ENCODE measurements at regions not wholly inside any gene's neighbourhood (a gene's known extent, or its start where the extent isn't known, plus 50 kb on each side); places are given as distances from the start of the nearest gene placed in this dataset.
A peak's percentile ranks its signal among the peaks of the same experiment; 100 is the strongest.
"Not testable (repeated sequence)": the region's sequence is repeated elsewhere in the genome, so short reads cannot be mapped to it uniquely, and the experiment has no call there.

- H3K4me3 ChIP-seq; H3K27ac ChIP-seq (replicated peaks in 1 of 4); intact Hi-C loops (cut with DNase I); H3K9me3 ChIP-seq; DNase-seq (ENCODE audit: extremely low spot score); H3K4me1 ChIP-seq; H3K36me3 ChIP-seq; H3K27me3 ChIP-seq: not testable (repeated sequence)
- no CpG with 5 or more reads among the region's 5 CpGs for WGBS
Observed at GRCh38 chrX:3824008-3824407, 110.6 kb upstream of the PRKX start.

GRCh38 chrX:3820167-3820566 is 106.7 kb upstream of the PRKX start:
- Histone ChIP-seq H3K4me1 (peaks cover 0 to 14% (median 8%) of the 10 kb centered on the region in 4 donors), H3K36me3 (peaks cover 0 to 5% (median 0%) of the 10 kb centered on the region in 4 donors), H3K27ac (replicated peaks in 1 of 4) (no peak overlapping the region), H3K4me3 (no peak overlapping the region), H3K9me3 (no peaks in the 10 kb centered on the region), H3K27me3 (no peaks in the 10 kb centered on the region)
- no peak for DNase-seq (ENCODE audit: extremely low spot score)
- TF ChIP-seq POLR2A (IDR thresholded peaks at IDR 0.05; ENCODE audit: low read depth) (no peak), CTCF (IDR thresholded peaks at IDR 0.05) (no peak), POLR2AphosphoS5 (IDR thresholded peaks at IDR 0.05) (no peak), EP300 (IDR thresholded peaks at IDR 0.05) (no peak)
- intact Hi-C loops (cut with DNase I) = no loop called here
- 89% methylated on average over 4 of the region's 4 CpGs for WGBS

- H3K36me3 ChIP-seq; H3K27me3 ChIP-seq; DNase-seq (ENCODE audit: extremely low spot score); H3K9me3 ChIP-seq; H3K27ac ChIP-seq (replicated peaks in 1 of 4); intact Hi-C loops (cut with DNase I); H3K4me3 ChIP-seq: not testable (repeated sequence)
- peaks cover 0 to 29% (median 11%) of the 10 kb centered on the region in 4 donors for H3K4me1 ChIP-seq
- 98% methylated on average over 5 of the region's 5 CpGs for WGBS
Observed at GRCh38 chrX:3817480-3817879, 104.0 kb upstream of the PRKX start.

GRCh38 chrX:3815896-3816664 is 102.6 kb upstream of the PRKX start:
- intact Hi-C loops (cut with DNase I) = no loop called here
- 2% methylated on average over 7 of the region's 50 CpGs for WGBS
- DNase-seq (ENCODE audit: extremely low spot score) = peak; percentile 92

GRCh38 chrX:3811331-3812311 is 98.2 kb upstream of the PRKX start:
- Histone ChIP-seq H3K4me1 (peaks cover 0 to 21% (median 5%) of the 10 kb centered on the region in 4 donors), H3K27ac (replicated peaks in 1 of 4) (no peak overlapping the region), H3K4me3 (no peak overlapping the region), H3K36me3 (no peaks in the 10 kb centered on the region), H3K9me3 (no peaks in the 10 kb centered on the region), H3K27me3 (peaks cover 0 to 11% (median 2%) of the 10 kb centered on the region in 4 donors)
- intact Hi-C loops (cut with DNase I) = loop anchor here (5.0 kb wide), 1 partner anchor 159 kb away; no protein-coding TSS in a partner anchor
- DNase-seq (ENCODE audit: extremely low spot score) = no peak
- TF ChIP-seq CTCF (IDR thresholded peaks at IDR 0.05) (peak; percentile 48 to 51 (median 51)), POLR2A (IDR thresholded peaks at IDR 0.05; ENCODE audit: low read depth) (no peak), POLR2AphosphoS5 (IDR thresholded peaks at IDR 0.05) (no peak), EP300 (IDR thresholded peaks at IDR 0.05) (no peak)
- 26% methylated on average over 16 of the region's 16 CpGs for WGBS

More at GRCh38 chrX:3815896-3816664, 102.6 kb upstream of the PRKX start:
- TF ChIP-seq POLR2AphosphoS5 (IDR thresholded peaks at IDR 0.05) (no peak), POLR2A (IDR thresholded peaks at IDR 0.05; ENCODE audit: low read depth) (no peak), EP300 (IDR thresholded peaks at IDR 0.05) (no peak), CTCF (IDR thresholded peaks at IDR 0.05) (no peak)
- H3K9me3 ChIP-seq = no peaks in the 10 kb centered on the region
- no peaks in the 10 kb centered on the region for H3K27me3 ChIP-seq
- peak overlapping the region; percentile 71 to 96 (median 78) for H3K4me3 ChIP-seq
- peak overlapping the region; percentile 94 to 99 (median 94) for H3K27ac ChIP-seq (replicated peaks in 1 of 4)
- H3K36me3 ChIP-seq = peaks cover 0 to 5% (median 0%) of the 10 kb centered on the region in 4 donors
- peaks cover 0 to 29% (median 11%) of the 10 kb centered on the region in 4 donors for H3K4me1 ChIP-seq
